Endothelial cell of umbilical vein (primary cell): ENCODE measurements at regions not wholly inside any gene's neighbourhood (a gene's known extent, or its start where the extent isn't known, plus 50 kb on each side); places are given as distances from the start of the nearest gene placed in this dataset.

Experiments
- CTCF ChIP-seq, 2 donors: IDR thresholded peaks; 1 replicate in 1 of 2; 2 replicates in 1 of 2; pipeline ENCODE4 v1.5.1; 2011; ENCODE audit warnings: low read length in 2 of 2, mild to moderate bottlenecking in 2 of 2, moderate library complexity in 2 of 2, control low read depth in 1 of 2, inconsistent platforms in 1 of 2, low read depth in 1 of 2; ENCODE audit not compliant: insufficient read depth in 1 of 2; ENCODE audit errors: extremely low read depth in 1 of 2
- EZH2 ChIP-seq: IDR thresholded peaks from 2 replicates; pipeline ENCODE4 v1.6.1; 2012; ENCODE audit warnings: borderline replicate concordance, low read depth, mild to moderate bottlenecking, moderate library complexity, low read length, inconsistent platforms; ENCODE audit not compliant: severe bottlenecking
- GATA2 ChIP-seq: IDR thresholded peaks from 2 replicates; pipeline ENCODE4 v1.7.0; 2011; ENCODE audit warnings: low read depth, mild to moderate bottlenecking, moderate library complexity, mixed read lengths, low read length; ENCODE audit not compliant: insufficient read length, insufficient read depth
- JUN ChIP-seq: IDR thresholded peaks from 2 replicates; pipeline ENCODE4 v1.6.1; 2011; ENCODE audit warnings: borderline replicate concordance, low read depth; ENCODE audit not compliant: insufficient read length, insufficient read depth
- MAX ChIP-seq: IDR thresholded peaks from 2 replicates; pipeline ENCODE4 v1.6.1; 2011; ENCODE audit not compliant: insufficient read depth, insufficient read length
- MYC ChIP-seq: IDR thresholded peaks from one replicate; pipeline ENCODE4 v1.6.1; 2011; ENCODE audit warnings: mild to moderate bottlenecking, low read depth, low read length
- POLR2A ChIP-seq: IDR thresholded peaks from 2 replicates; pipeline ENCODE4 v1.6.1; 2012; ENCODE audit warnings: low read depth, mild to moderate bottlenecking, control low read depth, low read length
- POLR2AphosphoS5 ChIP-seq: IDR thresholded peaks from 2 replicates; pipeline ENCODE4 v1.6.1; 2012; ENCODE audit warnings: low read depth, mild to moderate bottlenecking, control low read depth, low read length, moderate library complexity; ENCODE audit not compliant: insufficient read depth

GRCh38 chr5:53322257-53322656 is 158.2 kb upstream of the FST start:
- no peak for TF ChIP-seq CTCF (IDR thresholded peaks at IDR 0.05; ENCODE audit: extremely low read depth in 1 of 2, insufficient read depth in 1 of 2, low read depth in 1 of 2, low read length in 2 of 2)
- no peak for TF ChIP-seq POLR2A
- TF ChIP-seq MAX: no peak
- TF ChIP-seq POLR2AphosphoS5: no peak
- no peak for TF ChIP-seq EZH2
- no peak for TF ChIP-seq JUN
- no peak for TF ChIP-seq GATA2
- no peak for TF ChIP-seq MYC
